ENCODE measurements at regions not wholly inside any gene's neighbourhood (a gene's known extent, or its start where the extent isn't known, plus 50 kb on each side); places are given as distances from the start of the nearest gene placed in this dataset.
A peak's percentile ranks its signal among the peaks of the same experiment; 100 is the strongest.
"Not testable (repeated sequence)": the region's sequence is repeated elsewhere in the genome, so short reads cannot be mapped to it uniquely, and the experiment has no call there.

GRCh38 chrX:92081250-92081649 is 302.1 kb downstream of the PCDH11X start:
- H3K4me3 ChIP-seq (ENCODE audit: control insufficient read depth, low read depth, low read length) = not testable (repeated sequence)

DNA sequence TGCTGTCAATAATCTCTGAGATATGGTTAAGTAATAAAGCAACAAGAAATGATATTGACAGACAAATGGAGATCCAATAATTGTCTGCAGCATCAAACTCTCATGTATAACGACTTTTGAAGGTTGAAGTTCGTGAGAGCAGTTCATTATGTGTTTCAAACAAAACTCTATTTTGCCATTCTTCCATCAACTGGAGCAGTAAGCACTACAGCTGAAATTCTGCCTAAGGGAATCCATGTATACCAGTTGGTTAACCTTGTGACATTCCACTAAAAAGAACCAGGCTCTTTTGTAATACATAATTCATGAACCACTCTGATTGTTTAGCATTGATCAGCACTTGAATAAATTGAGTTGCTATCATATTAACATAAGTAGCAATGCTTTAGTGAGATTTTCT is 311.6 kb downstream of the PCDH11X start:
- H3K4me3 ChIP-seq (ENCODE audit: control insufficient read depth, low read depth, low read length); DNase-seq (ENCODE audit: low read depth): not testable (repeated sequence)

More at GRCh38 chrX:92081250-92081649, 302.1 kb downstream of the PCDH11X start:
- DNase-seq (ENCODE audit: low read depth) = not testable (repeated sequence)

DNA sequence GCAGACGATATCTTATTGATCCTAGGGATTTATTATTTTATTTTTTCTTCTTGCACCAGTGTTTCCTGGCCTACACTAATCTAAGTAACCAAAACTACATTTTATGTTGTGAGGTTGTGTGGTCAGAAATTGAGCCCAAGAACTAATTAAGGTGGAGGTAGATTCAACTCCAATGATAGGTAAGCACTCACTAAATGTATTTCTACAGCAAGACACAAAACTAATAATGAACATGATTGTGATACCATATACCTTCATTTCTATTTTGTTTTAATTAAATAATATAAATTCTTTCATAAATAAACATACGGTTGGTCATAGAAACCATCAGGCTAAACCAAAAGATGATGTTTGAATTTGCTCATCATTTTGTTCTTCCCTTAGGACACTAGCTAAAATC is 319.0 kb downstream of the PCDH11X start:
- DNase-seq (ENCODE audit: low read depth); H3K4me3 ChIP-seq (ENCODE audit: control insufficient read depth, low read depth, low read length): not testable (repeated sequence)

DNA sequence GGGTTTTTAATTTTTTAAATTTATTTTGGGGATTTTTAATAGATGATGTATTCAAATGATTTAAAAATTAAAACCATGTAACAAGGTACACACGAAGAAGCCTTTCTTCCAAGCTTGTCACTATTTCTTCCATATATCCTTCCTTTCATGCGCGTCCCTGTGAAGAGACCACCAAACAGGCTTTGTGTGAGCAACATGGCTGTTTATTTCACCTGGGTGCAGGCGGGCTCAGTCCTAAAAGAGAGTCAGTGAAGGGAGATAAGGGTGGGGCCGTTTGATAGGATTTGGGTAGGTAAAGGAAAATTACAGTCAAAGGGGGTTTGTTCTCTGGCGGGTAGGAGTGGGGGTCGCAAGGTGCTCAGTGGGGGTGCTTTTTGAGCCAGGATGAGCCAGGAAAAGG is 320.9 kb downstream of the PCDH11X start:
- DNase-seq (ENCODE audit: low read depth) = not testable (repeated sequence)

GRCh38 chrX:92105693-92106092 is 326.5 kb downstream of the PCDH11X start:
- not testable (repeated sequence) for H3K4me3 ChIP-seq (ENCODE audit: control insufficient read depth, low read depth, low read length); DNase-seq (ENCODE audit: low read depth)

More for the DNA sequence above, 320.9 kb downstream of the PCDH11X start:
- H3K4me3 ChIP-seq (ENCODE audit: control insufficient read depth, low read depth, low read length) = not testable (repeated sequence)

DNA sequence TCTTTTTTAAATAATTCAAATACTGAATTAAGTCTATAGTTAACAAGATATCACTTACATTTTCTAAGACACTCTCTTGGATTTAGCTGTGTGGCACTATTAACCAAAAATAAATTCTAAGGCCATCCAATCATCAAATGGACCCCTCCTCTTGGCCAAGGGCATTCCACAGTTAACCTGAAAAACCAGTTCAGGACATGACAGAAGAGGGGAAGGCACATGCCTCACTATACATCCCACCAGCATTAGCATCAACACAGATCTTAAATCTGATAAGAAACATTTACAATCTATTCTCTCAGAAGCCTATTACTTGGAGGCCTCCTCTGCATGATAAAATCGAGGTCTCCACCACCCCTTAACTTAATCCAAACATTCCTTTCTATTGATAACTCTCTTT is 327.5 kb downstream of the PCDH11X start:
- DNase-seq (ENCODE audit: low read depth); H3K4me3 ChIP-seq (ENCODE audit: control insufficient read depth, low read depth, low read length): not testable (repeated sequence)

- not testable (repeated sequence) for DNase-seq (ENCODE audit: low read depth); H3K4me3 ChIP-seq (ENCODE audit: control insufficient read depth, low read depth, low read length)
Measured at GRCh38 chrX:92110410-92110911, 331.3 kb downstream of the PCDH11X start.

DNA sequence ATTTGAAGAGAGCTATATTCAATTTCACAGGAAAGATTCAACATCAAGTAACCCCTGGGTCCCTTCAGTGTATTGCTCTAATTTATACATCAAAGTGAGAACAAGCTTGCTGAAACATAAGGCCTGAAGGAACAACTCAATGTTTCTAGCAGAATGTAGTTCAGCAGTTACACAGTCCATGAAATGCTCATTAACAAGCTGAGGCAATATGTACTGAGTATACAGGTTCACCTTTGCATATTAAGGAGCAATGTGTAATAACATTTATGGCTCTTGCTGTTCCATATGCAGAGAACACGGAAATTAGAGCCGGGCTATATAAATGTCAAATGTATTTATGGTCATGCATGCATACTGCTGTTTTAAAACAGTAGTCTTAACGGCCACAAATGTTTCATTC is 338.5 kb downstream of the PCDH11X start:
- H3K4me3 ChIP-seq (ENCODE audit: control insufficient read depth, low read depth, low read length); DNase-seq (ENCODE audit: low read depth): not testable (repeated sequence)

DNA sequence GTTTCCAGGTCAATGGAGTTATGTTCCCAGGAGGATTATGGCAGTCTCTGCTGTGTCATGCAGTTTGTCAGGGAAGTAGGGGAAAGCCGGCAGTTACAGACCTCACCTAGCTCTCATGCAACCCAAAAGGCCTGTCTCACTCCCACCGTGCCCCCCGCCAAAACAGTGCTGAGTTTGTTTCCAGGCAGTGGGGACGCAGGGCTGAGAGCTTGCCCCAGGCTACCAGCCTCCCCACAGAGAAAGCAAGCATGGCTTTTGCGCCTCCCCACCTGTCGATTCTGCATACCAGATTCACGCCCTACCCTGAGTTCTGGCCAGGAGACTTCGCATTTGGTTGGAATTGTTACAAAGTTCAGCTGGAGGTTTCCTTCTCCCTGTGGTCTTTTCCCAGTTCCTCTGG is 383.9 kb downstream of the PCDH11X start:
- not testable (repeated sequence) for H3K4me3 ChIP-seq (ENCODE audit: control insufficient read depth, low read depth, low read length); DNase-seq (ENCODE audit: low read depth)

DNA sequence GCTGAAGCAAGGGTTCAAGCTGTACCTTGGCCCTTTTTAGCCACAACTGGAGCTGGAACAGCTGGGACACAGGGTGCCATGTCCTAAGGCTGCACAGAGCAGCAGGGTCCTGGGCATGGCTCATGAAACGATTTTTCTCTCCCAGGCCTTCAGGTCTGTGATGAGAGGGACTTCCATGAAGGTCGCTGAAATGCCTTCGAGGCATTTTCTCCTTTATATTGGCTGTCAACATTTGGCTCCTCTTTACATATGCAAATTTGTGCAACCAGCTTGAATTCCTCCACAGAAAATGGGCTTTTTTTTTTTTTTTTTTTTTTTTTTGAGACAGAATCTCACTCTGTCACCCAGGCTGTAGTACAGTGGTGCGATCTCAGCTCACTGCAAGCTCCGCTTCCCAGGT is 430.8 kb downstream of the PCDH11X start:
- no peak for TF ChIP-seq CTCF (conservative IDR thresholded peaks at IDR 0.05; ENCODE audit: control insufficient read depth, insufficient read depth, low read depth, low read length)
- no peak for DNase-seq (ENCODE audit: low read depth)
- H3K4me3 ChIP-seq (ENCODE audit: control insufficient read depth, low read depth, low read length) = no peak overlapping the region

DNA sequence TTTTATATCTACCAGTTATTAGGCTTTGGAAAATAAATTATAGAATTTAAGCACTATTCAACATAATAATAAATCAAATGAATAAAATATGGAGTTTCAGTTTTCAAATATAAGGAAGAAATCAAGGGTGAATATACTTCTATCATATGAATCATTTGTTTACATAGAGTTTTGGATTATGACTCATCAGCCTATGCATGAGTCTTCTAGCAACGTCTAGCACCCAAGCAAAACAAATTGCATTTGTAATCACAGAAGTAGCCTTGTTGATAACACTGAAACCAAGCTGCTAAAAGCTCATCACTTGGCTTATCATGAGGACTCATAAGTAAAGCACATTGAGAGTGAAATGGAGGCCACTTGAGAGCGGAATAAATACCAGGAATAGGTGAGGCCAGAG is 434.6 kb downstream of the PCDH11X start:
- no peak overlapping the region for H3K4me3 ChIP-seq (ENCODE audit: control insufficient read depth, low read depth, low read length)
- DNase-seq (ENCODE audit: low read depth) = peak; percentile 0

DNA sequence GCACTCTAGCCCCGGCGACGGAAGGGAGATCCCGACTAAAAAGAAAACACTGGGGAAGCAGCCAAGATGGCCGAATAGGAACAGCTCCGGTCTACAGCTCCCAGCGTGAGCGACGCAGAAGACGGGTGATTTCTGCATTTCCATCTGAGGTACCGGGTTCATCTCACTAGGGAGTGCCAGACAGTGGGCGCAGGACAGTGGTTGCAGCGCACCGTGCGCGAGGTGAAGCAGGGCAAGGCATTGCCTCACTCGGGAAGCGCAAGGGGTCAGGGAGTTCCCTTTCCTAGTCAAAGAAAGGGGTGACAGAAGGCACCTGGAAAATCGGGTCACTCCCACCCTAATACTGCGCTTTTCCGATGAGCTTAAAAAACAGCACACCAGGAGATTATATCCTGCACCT is 435.8 kb downstream of the PCDH11X start:
- H3K4me3 ChIP-seq (ENCODE audit: control insufficient read depth, low read depth, low read length); DNase-seq (ENCODE audit: low read depth): not testable (repeated sequence)

More for the DNA sequence above, 434.6 kb downstream of the PCDH11X start:
- TF ChIP-seq CTCF (conservative IDR thresholded peaks at IDR 0.05; ENCODE audit: control insufficient read depth, insufficient read depth, low read depth, low read length) = no peak

GRCh38 chrX:92224406-92224805 is 445.2 kb downstream of the PCDH11X start:
- no peak overlapping the region for H3K4me3 ChIP-seq (ENCODE audit: control insufficient read depth, low read depth, low read length)
- no peak for DNase-seq (ENCODE audit: low read depth)
- TF ChIP-seq CTCF (conservative IDR thresholded peaks at IDR 0.05; ENCODE audit: control insufficient read depth, insufficient read depth, low read depth, low read length) = no peak
